NAMALWA (cell line): ENCODE measurements at regions not wholly inside any gene's neighbourhood (a gene's known extent, or its start where the extent isn't known, plus 50 kb on each side); places are given as distances from the start of the nearest gene placed in this dataset.
"Not testable (repeated sequence)": the region's sequence is repeated elsewhere in the genome, so short reads cannot be mapped to it uniquely, and the experiment has no call there.

Source experiments
- DNase-seq: peaks from one replicate; pipeline ENCODE4 v3.0.0-alpha.2; 2015; ENCODE audit warnings: low spot score

- no peak for DNase-seq
These were observed 691.6 kb upstream of the HS6ST1 start for GRCh38 chr2:129010262-129010661.

- no peak for DNase-seq
These were observed 692.9 kb upstream of the HS6ST1 start for GRCh38 chr2:129011466-129012061.

GRCh38 chr2:129014432-129014831 is 695.8 kb upstream of the HS6ST1 start:
- DNase-seq: no peak

- DNase-seq: no peak
These were observed 697.0 kb upstream of the HS6ST1 start for GRCh38 chr2:129015397-129016285.

- DNase-seq: no peak
These were observed 698.3 kb upstream of the HS6ST1 start for GRCh38 chr2:129016972-129017371.

GRCh38 chr2:129024796-129025195 is 706.1 kb upstream of the HS6ST1 start:
- no peak for DNase-seq

GRCh38 chr2:129035992-129036391 is 717.3 kb upstream of the HS6ST1 start:
- DNase-seq: no peak

- not testable (repeated sequence) for DNase-seq
These were observed 725.0 kb upstream of the HS6ST1 start for GRCh38 chr2:129043677-129044076.

- DNase-seq: not testable (repeated sequence)
These were observed 727.8 kb upstream of the HS6ST1 start for GRCh38 chr2:129046475-129046874.

- no peak for DNase-seq
These were observed 731.4 kb upstream of the HS6ST1 start for GRCh38 chr2:129050101-129050500.

GRCh38 chr2:129055242-129055641 is 736.6 kb upstream of the HS6ST1 start:
- DNase-seq: no peak

- no peak for DNase-seq
These were observed 737.2 kb upstream of the HS6ST1 start for GRCh38 chr2:129055824-129056223.

- no peak for DNase-seq
These were observed 737.8 kb upstream of the HS6ST1 start for GRCh38 chr2:129056309-129056958.

GRCh38 chr2:129056959-129057317 is 738.3 kb upstream of the HS6ST1 start:
- DNase-seq: no peak

- no peak for DNase-seq
These were observed 740.3 kb upstream of the HS6ST1 start for GRCh38 chr2:129058981-129059380.

GRCh38 chr2:129059476-129059875 is 740.8 kb upstream of the HS6ST1 start:
- DNase-seq: no peak

- DNase-seq: no peak
These were observed 742.6 kb upstream of the HS6ST1 start for GRCh38 chr2:129061069-129061768.

GRCh38 chr2:129061769-129062121 is 743.1 kb upstream of the HS6ST1 start:
- DNase-seq: no peak

- DNase-seq: no peak
These were observed 743.7 kb upstream of the HS6ST1 start for GRCh38 chr2:129062146-129062912.

- DNase-seq: no peak
These were observed 748.4 kb upstream of the HS6ST1 start for GRCh38 chr2:129067070-129067469.

- no peak for DNase-seq
These were observed 749.3 kb upstream of the HS6ST1 start for GRCh38 chr2:129067953-129068352.

- no peak for DNase-seq
These were observed 749.9 kb upstream of the HS6ST1 start for GRCh38 chr2:129068543-129068942.
